ENCODE measurements at regions not wholly inside any gene's neighbourhood (a gene's known extent, or its start where the extent isn't known, plus 50 kb on each side); places are given as distances from the start of the nearest gene placed in this dataset.

- no peak for TF ChIP-seq CTCF (IDR thresholded peaks at IDR 0.05; ENCODE audit: low read length)
- no peak for TF ChIP-seq EZH2 (optimal IDR thresholded peaks at IDR 0.05; ENCODE audit: low read depth, low read length)
Observed at GRCh38 chr18:10376731-10377130, 77.7 kb upstream of the APCDD1 start.

All from MM.1S (cell line).